Neuronal stem cell (in vitro differentiated cells): ENCODE measurements at regions not wholly inside any gene's neighbourhood (a gene's known extent, or its start where the extent isn't known, plus 50 kb on each side); places are given as distances from the start of the nearest gene placed in this dataset.
"Not testable (repeated sequence)": the region's sequence is repeated elsewhere in the genome, so short reads cannot be mapped to it uniquely, and the experiment has no call there.

Experiments
- DNase-seq: peaks from one replicate; pipeline ENCODE4 v3.0.0-alpha.2; 2013; ENCODE audit warnings: low spot score
- H2AFZ ChIP-seq: one replicate; pipeline ENCODE4 v1.6.1; 2013; ENCODE audit warnings: mild to moderate bottlenecking, low read length, inconsistent platforms
- H2AK5ac ChIP-seq: 2 replicates; pipeline ENCODE4 v1.6.1; 2013; ENCODE audit warnings: low read depth, mild to moderate bottlenecking, inconsistent platforms, low read length, moderate library complexity, mixed read lengths
- H2BK120ac ChIP-seq: 2 replicates; pipeline ENCODE4 v1.6.1; 2013; ENCODE audit warnings: low read depth, mild to moderate bottlenecking, inconsistent platforms, low read length, moderate library complexity, mixed read lengths
- H2BK12ac ChIP-seq: one replicate; pipeline ENCODE4 v1.6.1; 2013; ENCODE audit warnings: low read length, inconsistent platforms
- H2BK15ac ChIP-seq: 2 replicates; pipeline ENCODE4 v1.6.1; 2013; ENCODE audit warnings: mild to moderate bottlenecking, low read length, inconsistent platforms, mixed read lengths
- H2BK5ac ChIP-seq: one replicate; pipeline ENCODE4 v1.6.1; 2013; ENCODE audit warnings: inconsistent platforms, mild to moderate bottlenecking, low read length, moderate library complexity
- H3K14ac ChIP-seq: one replicate; pipeline ENCODE4 v1.6.1; 2013; ENCODE audit warnings: low read length, inconsistent platforms
- H3K18ac ChIP-seq: 2 replicates; pipeline ENCODE4 v1.6.1; 2013; ENCODE audit warnings: low read length, inconsistent platforms
- H3K23ac ChIP-seq: 2 replicates; pipeline ENCODE4 v1.6.1; 2013; ENCODE audit warnings: low read depth, mild to moderate bottlenecking, mixed read lengths, low read length, inconsistent platforms; ENCODE audit not compliant: poor library complexity
- H3K27ac ChIP-seq: replicated peaks from 3 replicates; pipeline ENCODE4 v1.5.1; 2013; ENCODE audit warnings: low read length, inconsistent platforms
- H3K27me3 ChIP-seq, 3 experiments: 2 replicates each; pipeline ENCODE4 v1.6.1; 2013; ENCODE audit warnings: low read length in 3 of 3, mild to moderate bottlenecking in 2 of 3, inconsistent platforms in 1 of 3, low read depth in 1 of 3, mixed read lengths in 1 of 3, moderate library complexity in 1 of 3; ENCODE audit not compliant: control insufficient read depth in 3 of 3, insufficient read depth in 3 of 3
- H3K36me3 ChIP-seq, 2 donors: replicated peaks in 1 of 2; 2 replicates each; pipeline ENCODE4 v1.6.1; 2013; ENCODE audit warnings: low read length in 2 of 2; ENCODE audit not compliant: control insufficient read depth in 2 of 2, insufficient read depth in 2 of 2
- H3K4ac ChIP-seq: 2 replicates; pipeline ENCODE4 v1.6.1; 2013; ENCODE audit warnings: inconsistent platforms, mild to moderate bottlenecking, low read length, moderate library complexity
- H3K4me1 ChIP-seq, 2 donors: 1 replicate in 1 of 2; 2 replicates in 1 of 2; pipeline ENCODE4 v1.6.1; 2013; ENCODE audit warnings: low read length in 2 of 2, low read depth in 1 of 2; ENCODE audit not compliant: control insufficient read depth in 2 of 2, insufficient read depth in 1 of 2
- H3K4me2 ChIP-seq: one replicate; pipeline ENCODE4 v1.6.1; 2013; ENCODE audit warnings: mild to moderate bottlenecking, low read length, inconsistent platforms; ENCODE audit not compliant: insufficient read depth, poor library complexity, severe bottlenecking
- H3K4me3 ChIP-seq, 2 donors: 2 replicates each; pipeline ENCODE4 v1.5.1; 2013; ENCODE audit warnings: low read length in 2 of 2, mild to moderate bottlenecking in 2 of 2, inconsistent platforms in 1 of 2, moderate library complexity in 1 of 2
- H3K79me1 ChIP-seq: one replicate; pipeline ENCODE4 v1.6.1; 2013; ENCODE audit warnings: low read depth, mild to moderate bottlenecking, inconsistent platforms, low read length, moderate library complexity
- H3K9ac ChIP-seq: one replicate; pipeline ENCODE4 v1.6.1; 2013; ENCODE audit warnings: mild to moderate bottlenecking, low read depth, low read length, inconsistent platforms; ENCODE audit not compliant: poor library complexity
- H3K9me3 ChIP-seq, 2 donors: replicated peaks in 1 of 2; 2 replicates each; pipeline versions ENCODE3 to v1.6.1; 2013; ENCODE audit warnings: low read length in 2 of 2, mild to moderate bottlenecking in 2 of 2, inconsistent platforms in 1 of 2, low read depth in 1 of 2, mixed read lengths in 1 of 2, moderate library complexity in 1 of 2; ENCODE audit not compliant: control insufficient read depth in 2 of 2, insufficient read depth in 1 of 2
- H4K8ac ChIP-seq: one replicate; pipeline ENCODE4 v1.6.1; 2013; ENCODE audit warnings: low read depth, mild to moderate bottlenecking, inconsistent platforms, low read length, moderate library complexity
- H4K91ac ChIP-seq: one replicate; pipeline ENCODE4 v1.6.1; 2013; ENCODE audit warnings: low read length, low read depth, mild to moderate bottlenecking, inconsistent platforms; ENCODE audit not compliant: poor library complexity
- WGBS, 2 donors: extraction: QIAGEN DNeasy Blood & Tissue Kit; methylation state at CpG; one replicate each; pipeline ENCODE4 v1.1.7; 2013; ENCODE audit warnings: missing lambda C conversion rate in 2 of 2, mixed read lengths in 1 of 2; ENCODE audit not compliant: insufficient read length in 2 of 2, insufficient replicate concordance in 1 of 2; ENCODE audit errors: extremely low coverage in 2 of 2; 5-methylcytosine and 5-hydroxymethylcytosine counted together

GRCh38 chr6:37565267-37566110 lies 65.8 kb upstream of the CCDC167 start:
- peak; percentile 90 for DNase-seq

GRCh38 chr6:37562926-37563288 lies 63.2 kb upstream of the CCDC167 start:
- not testable (repeated sequence) for H3K4me3 ChIP-seq, H3K14ac ChIP-seq, H2AFZ ChIP-seq, H3K27me3 ChIP-seq, H3K27ac ChIP-seq, H3K79me1 ChIP-seq, H2BK5ac ChIP-seq, H2BK15ac ChIP-seq, H2AK5ac ChIP-seq, H3K4me2 ChIP-seq, H3K4ac ChIP-seq, H3K36me3 ChIP-seq, H3K9ac ChIP-seq, H3K23ac ChIP-seq, H3K18ac ChIP-seq, H3K9me3 ChIP-seq, H4K91ac ChIP-seq, H2BK12ac ChIP-seq, DNase-seq, H2BK120ac ChIP-seq, H4K8ac ChIP-seq
- no CpG with 5 or more reads among the region's 4 CpGs for WGBS, 2 donors
- H3K4me1 ChIP-seq: peaks cover 43 to 48% of the 10 kb centered on the region in 2 donors

More at GRCh38 chr6:37565267-37566110, 65.8 kb upstream of the CCDC167 start:
- H2BK5ac ChIP-seq: peak overlapping the region; percentile 94
- H3K23ac ChIP-seq: peak overlapping the region; percentile 45
- no peaks in the 10 kb centered on the region for H3K36me3 ChIP-seq
- H3K18ac ChIP-seq: peak overlapping the region; percentile 90
- no peaks in the 10 kb centered on the region for H3K79me1 ChIP-seq
- peak overlapping the region; percentile 49 for H2BK120ac ChIP-seq
- no peak overlapping the region for H4K91ac ChIP-seq
- H2BK12ac ChIP-seq: no peak overlapping the region
- H3K4me2 ChIP-seq: peak overlapping the region; percentile 90
- no peak overlapping the region for H4K8ac ChIP-seq
- H3K9ac ChIP-seq: peak overlapping the region; percentile 71
- peak overlapping the region; percentile 32 for H2BK15ac ChIP-seq
- H3K9me3 ChIP-seq: peaks cover 2 to 3% of the 10 kb centered on the region in 2 donors
- no peaks in the 10 kb centered on the region for H3K27me3 ChIP-seq
- no CpG with 5 or more reads among the region's 17 CpGs for WGBS, 2 donors
- H3K4me1 ChIP-seq: peaks cover 37 to 40% of the 10 kb centered on the region in 2 donors
- H2AFZ ChIP-seq: peak overlapping the region; percentile 78
- peak overlapping the region; percentile 94 for H3K14ac ChIP-seq
- H2AK5ac ChIP-seq: peak overlapping the region; percentile 36
- peak overlapping the region; percentile 96 for H3K27ac ChIP-seq
- no peak overlapping the region for H3K4ac ChIP-seq
- H3K4me3 ChIP-seq: peak overlapping the region; percentile 43 to 59

GRCh38 chr6:37561361-37561760 lies 61.7 kb upstream of the CCDC167 start:
- Histone ChIP-seq H4K91ac (peak overlapping the region; percentile 28), H3K4me2 (no peak overlapping the region), H3K36me3 (no peaks in the 10 kb centered on the region), H3K4me1 (peaks cover 44 to 50% of the 10 kb centered on the region in 2 donors), H3K79me1 (no peaks in the 10 kb centered on the region), H3K9me3 (peaks cover 2 to 3% of the 10 kb centered on the region in 2 donors), H2BK12ac (peak overlapping the region; percentile 12), H3K23ac (no peak overlapping the region), H3K14ac (no peak overlapping the region), H2AFZ (no peak overlapping the region), H2BK5ac (no peak overlapping the region), H3K27ac (no peak overlapping the region), H3K27me3 (no peaks in the 10 kb centered on the region), H4K8ac (no peak overlapping the region), H3K18ac (peak overlapping the region; percentile 68), H2AK5ac (peak overlapping the region; percentile 65), H3K4ac (no peak overlapping the region), H3K4me3 (no peak overlapping the region), H3K9ac (no peak overlapping the region), H2BK120ac (no peak overlapping the region), H2BK15ac (peak overlapping the region; percentile 76)
- WGBS, 2 donors: no CpG with 5 or more reads among the region's 4 CpGs
- no peak for DNase-seq

DNA sequence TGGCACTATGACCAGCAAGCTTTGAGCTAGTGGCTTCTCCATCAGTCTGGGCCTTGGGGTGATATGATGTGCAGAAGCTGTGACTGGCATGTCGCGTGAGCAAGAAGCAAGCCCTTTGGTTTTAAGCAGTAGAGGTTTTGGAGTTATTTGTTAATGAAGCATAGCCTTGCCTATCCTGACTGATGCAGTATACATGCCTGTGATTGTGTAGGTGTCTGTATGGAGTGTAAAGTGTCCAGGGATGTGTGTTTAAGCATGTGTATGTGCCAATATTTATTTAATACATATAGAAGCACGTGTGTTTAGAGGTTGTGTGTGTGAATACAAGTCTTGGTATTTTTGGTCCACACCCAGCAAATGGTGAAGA lies 61.0 kb upstream of the CCDC167 start:
- Histone ChIP-seq H3K14ac (no peak overlapping the region), H3K23ac (no peak overlapping the region), H3K79me1 (no peaks in the 10 kb centered on the region), H4K91ac (no peak overlapping the region), H3K36me3 (no peaks in the 10 kb centered on the region), H2AK5ac (no peak overlapping the region), H3K4me3 (no peak overlapping the region), H3K27ac (no peak overlapping the region), H2BK120ac (no peak overlapping the region), H3K9ac (no peak overlapping the region), H3K18ac (no peak overlapping the region), H3K4me1 (peaks cover 44 to 47% of the 10 kb centered on the region in 2 donors), H4K8ac (no peak overlapping the region), H3K27me3 (no peaks in the 10 kb centered on the region), H2BK5ac (no peak overlapping the region), H2BK15ac (no peak overlapping the region), H2BK12ac (no peak overlapping the region), H3K4me2 (no peak overlapping the region), H2AFZ (peak overlapping the region; percentile 68), H3K4ac (no peak overlapping the region), H3K9me3 (peaks cover 2 to 3% of the 10 kb centered on the region in 2 donors)
- no peak for DNase-seq
- WGBS, 2 donors: no CpG with 5 or more reads among the region's 3 CpGs
